Fibroblast of the aortic adventitia (primary cell): ENCODE measurements at regions not wholly inside any gene's neighbourhood (a gene's known extent, or its start where the extent isn't known, plus 50 kb on each side); places are given as distances from the start of the nearest gene placed in this dataset.

Experiments used
- DNase-seq: peaks from one replicate; pipeline ENCODE4 v3.0.0-alpha.2; 2010; ENCODE audit warnings: low read depth
- H3K4me3 ChIP-seq: 2 replicates; pipeline ENCODE4 v1.5.1; 2011; ENCODE audit warnings: low read depth, mild to moderate bottlenecking, control low read depth, low read length, moderate library complexity
- CTCF ChIP-seq: IDR thresholded peaks from 2 replicates; pipeline ENCODE4 v1.5.1; 2011; ENCODE audit warnings: mild to moderate bottlenecking, low read length, control low read depth, inconsistent platforms; ENCODE audit not compliant: insufficient read depth

GRCh38 chr7:125506331-125506730, 576.7 kb upstream of the POT1 start:
- no peak overlapping the region for H3K4me3 ChIP-seq
- no peak for DNase-seq
- TF ChIP-seq CTCF = no peak

GRCh38 chr7:125504848-125505247, 575.2 kb upstream of the POT1 start:
- H3K4me3 ChIP-seq = no peak overlapping the region
- no peak for TF ChIP-seq CTCF
- no peak for DNase-seq

DNA sequence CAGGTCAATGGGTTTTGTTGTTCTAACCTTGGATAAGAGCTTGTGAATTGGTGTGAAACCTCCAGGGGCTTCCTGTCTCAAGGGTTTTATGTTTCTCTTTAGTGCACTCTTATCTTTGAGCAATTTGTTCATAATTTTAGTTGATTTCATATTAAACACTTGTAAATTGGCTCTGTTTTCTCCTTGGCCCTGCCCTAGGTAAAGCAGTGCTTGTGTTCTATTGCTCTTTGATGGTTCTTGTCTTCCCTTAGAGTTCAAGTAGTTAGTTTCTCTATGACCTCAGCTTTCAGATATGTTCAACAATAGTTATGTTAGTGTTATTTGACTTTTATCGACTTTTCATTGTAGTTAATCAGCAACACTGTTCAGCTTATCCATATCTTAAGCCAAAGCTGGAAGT, 566.4 kb upstream of the POT1 start:
- no peak for TF ChIP-seq CTCF
- no peak for DNase-seq
- no peak overlapping the region for H3K4me3 ChIP-seq

- TF ChIP-seq CTCF = no peak
- DNase-seq = no peak
- no peak overlapping the region for H3K4me3 ChIP-seq
Observed at GRCh38 chr7:125492521-125492920, 562.9 kb upstream of the POT1 start.

GRCh38 chr7:125491137-125491536, 561.5 kb upstream of the POT1 start:
- no peak for DNase-seq
- H3K4me3 ChIP-seq = no peak overlapping the region
- no peak for TF ChIP-seq CTCF

- DNase-seq = no peak
- no peak for TF ChIP-seq CTCF
- no peak overlapping the region for H3K4me3 ChIP-seq
Observed at GRCh38 chr7:125490167-125490566, 560.5 kb upstream of the POT1 start.

DNA sequence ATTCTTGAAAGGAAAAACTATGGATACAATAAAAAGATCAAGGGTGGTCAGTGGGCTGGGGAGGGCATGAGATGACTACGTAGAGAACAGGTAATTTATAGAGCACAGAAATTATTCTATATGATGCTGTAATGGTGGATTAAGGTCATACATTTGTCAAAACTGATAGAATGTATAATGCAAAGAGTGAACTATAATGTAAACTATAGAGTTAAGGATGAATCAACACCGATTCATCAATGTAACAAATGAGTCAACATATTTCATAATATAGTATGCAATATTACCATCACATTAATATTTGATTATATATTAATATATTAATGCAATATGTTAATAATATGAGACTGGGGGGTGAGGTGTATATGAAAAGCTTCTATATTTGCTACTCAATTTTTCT, 555.6 kb upstream of the POT1 start:
- DNase-seq = no peak
- no peak for TF ChIP-seq CTCF
- H3K4me3 ChIP-seq = no peak overlapping the region
